ENCODE measurements at regions not wholly inside any gene's neighbourhood (a gene's known extent, or its start where the extent isn't known, plus 50 kb on each side); places are given as distances from the start of the nearest gene placed in this dataset.
"Not testable (repeated sequence)": the region's sequence is repeated elsewhere in the genome, so short reads cannot be mapped to it uniquely, and the experiment has no call there.

GRCh38 chr1:185464777-185465176 lies 147.7 kb upstream of the IVNS1ABP start:
- no peaks in the 10 kb centered on the region for H3K36me3 ChIP-seq
- TF ChIP-seq, protein P1, sequence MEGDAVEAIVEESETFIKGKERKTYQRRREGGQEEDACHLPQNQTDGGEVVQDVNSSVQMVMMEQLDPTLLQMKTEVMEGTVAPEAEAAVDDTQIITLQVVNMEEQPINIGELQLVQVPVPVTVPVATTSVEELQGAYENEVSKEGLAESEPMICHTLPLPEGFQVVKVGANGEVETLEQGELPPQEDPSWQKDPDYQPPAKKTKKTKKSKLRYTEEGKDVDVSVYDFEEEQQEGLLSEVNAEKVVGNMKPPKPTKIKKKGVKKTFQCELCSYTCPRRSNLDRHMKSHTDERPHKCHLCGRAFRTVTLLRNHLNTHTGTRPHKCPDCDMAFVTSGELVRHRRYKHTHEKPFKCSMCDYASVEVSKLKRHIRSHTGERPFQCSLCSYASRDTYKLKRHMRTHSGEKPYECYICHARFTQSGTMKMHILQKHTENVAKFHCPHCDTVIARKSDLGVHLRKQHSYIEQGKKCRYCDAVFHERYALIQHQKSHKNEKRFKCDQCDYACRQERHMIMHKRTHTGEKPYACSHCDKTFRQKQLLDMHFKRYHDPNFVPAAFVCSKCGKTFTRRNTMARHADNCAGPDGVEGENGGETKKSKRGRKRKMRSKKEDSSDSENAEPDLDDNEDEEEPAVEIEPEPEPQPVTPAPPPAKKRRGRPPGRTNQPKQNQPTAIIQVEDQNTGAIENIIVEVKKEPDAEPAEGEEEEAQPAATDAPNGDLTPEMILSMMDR (IDR thresholded peaks at IDR 0.05; ENCODE audit: borderline replicate concordance): no peak
- no peaks in the 10 kb centered on the region for H3K27me3 ChIP-seq (ENCODE audit: low read depth)
- no peak for DNase-seq
- no peak overlapping the region for H3K4me3 ChIP-seq
- H3K27ac ChIP-seq (replicated peaks): no peak overlapping the region
- intact Hi-C loops (cut with micrococcal nuclease): no loop called here
- peaks cover 4% of the 10 kb centered on the region for H3K9me3 ChIP-seq (replicated peaks)
- H3K4me1 ChIP-seq: no peaks in the 10 kb centered on the region

DNA sequence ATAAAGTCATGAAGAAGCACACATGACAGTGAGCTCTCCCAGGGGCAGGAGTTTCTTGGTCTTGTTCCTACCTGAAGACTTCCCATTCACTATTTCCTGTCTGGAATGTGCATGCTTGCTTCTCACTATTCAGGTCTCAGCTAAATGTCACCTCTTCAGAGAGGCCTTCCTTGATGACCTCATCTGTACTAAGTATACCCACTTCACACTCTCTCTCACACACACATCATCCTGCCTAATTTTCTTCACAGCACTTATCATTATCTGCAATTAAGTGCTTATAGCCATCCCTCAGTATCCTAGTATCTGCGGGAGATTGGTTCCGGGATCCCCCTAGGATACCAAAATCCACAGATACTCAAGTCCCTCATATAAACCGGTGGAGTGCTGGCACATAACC lies 146.4 kb upstream of the IVNS1ABP start:
- Histone ChIP-seq H3K27ac (replicated peaks) (no peak overlapping the region), H3K9me3 (replicated peaks) (peaks cover 4% of the 10 kb centered on the region), H3K36me3 (no peaks in the 10 kb centered on the region), H3K27me3 (ENCODE audit: low read depth) (no peaks in the 10 kb centered on the region), H3K4me1 (no peaks in the 10 kb centered on the region), H3K4me3 (no peak overlapping the region)
- TF ChIP-seq, protein P1 (IDR thresholded peaks at IDR 0.05; ENCODE audit: borderline replicate concordance): no peak
- intact Hi-C loops (cut with micrococcal nuclease): no loop called here
- no peak for DNase-seq

DNA sequence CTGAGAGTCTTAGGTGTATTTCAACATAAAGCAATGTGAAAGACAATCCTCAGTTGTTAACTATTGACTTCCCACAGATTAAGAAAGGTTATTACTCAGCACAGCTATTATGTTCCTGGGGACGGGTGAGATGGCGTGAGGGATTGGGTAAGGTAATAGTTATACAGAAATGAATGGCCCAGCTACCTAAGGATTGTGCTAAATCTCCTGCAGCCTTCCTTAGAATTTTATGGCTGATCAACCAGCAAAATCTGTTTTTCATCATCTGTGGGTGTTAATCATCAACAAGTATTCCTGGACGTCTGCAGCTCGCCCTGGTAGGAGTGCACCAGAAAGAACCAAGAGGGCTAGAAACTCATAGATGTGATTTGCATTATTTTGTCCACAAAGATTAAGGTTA lies 146.0 kb upstream of the IVNS1ABP start:
- H3K9me3 ChIP-seq (replicated peaks): peaks cover 4% of the 10 kb centered on the region
- DNase-seq: no peak
- H3K36me3 ChIP-seq: no peaks in the 10 kb centered on the region
- intact Hi-C loops (cut with micrococcal nuclease): no loop called here
- H3K27me3 ChIP-seq (ENCODE audit: low read depth): no peaks in the 10 kb centered on the region
- TF ChIP-seq, protein P1 (IDR thresholded peaks at IDR 0.05; ENCODE audit: borderline replicate concordance): no peak
- H3K27ac ChIP-seq (replicated peaks): no peak overlapping the region
- no peaks in the 10 kb centered on the region for H3K4me1 ChIP-seq
- H3K4me3 ChIP-seq: no peak overlapping the region

DNA sequence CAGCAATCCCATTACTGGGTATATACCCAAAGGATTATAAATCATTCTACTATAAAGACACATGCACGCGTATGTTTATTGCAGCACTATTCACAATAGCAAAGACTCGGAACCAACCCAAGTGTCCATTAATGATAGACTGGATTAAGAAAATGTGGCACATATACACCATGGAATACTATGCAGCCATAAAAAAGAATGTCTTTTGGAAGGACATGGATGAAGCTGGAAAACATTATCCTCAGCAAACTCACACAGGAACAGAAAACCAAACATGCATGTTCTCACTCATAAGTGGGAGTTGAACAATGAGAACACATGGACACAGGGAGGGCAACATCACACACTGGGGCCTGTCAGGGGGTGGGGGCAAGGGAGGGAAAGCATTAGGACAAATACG lies 143.7 kb upstream of the IVNS1ABP start:
- H3K4me1 ChIP-seq; H3K9me3 ChIP-seq (replicated peaks); H3K27me3 ChIP-seq (ENCODE audit: low read depth); H3K4me3 ChIP-seq; H3K27ac ChIP-seq (replicated peaks); H3K36me3 ChIP-seq; DNase-seq; intact Hi-C loops (cut with micrococcal nuclease): not testable (repeated sequence)

- intact Hi-C loops (cut with micrococcal nuclease): no loop called here
- TF ChIP-seq, protein P1 (IDR thresholded peaks at IDR 0.05; ENCODE audit: borderline replicate concordance): no peak
- H3K27me3 ChIP-seq (ENCODE audit: low read depth): no peaks in the 10 kb centered on the region
- DNase-seq: no peak
- H3K36me3 ChIP-seq: no peaks in the 10 kb centered on the region
- H3K4me1 ChIP-seq: no peaks in the 10 kb centered on the region
- H3K4me3 ChIP-seq: no peak overlapping the region
- H3K9me3 ChIP-seq (replicated peaks): peaks cover 4% of the 10 kb centered on the region
- H3K27ac ChIP-seq (replicated peaks): no peak overlapping the region
Observed at GRCh38 chr1:185459141-185459540, 142.1 kb upstream of the IVNS1ABP start.

DNA sequence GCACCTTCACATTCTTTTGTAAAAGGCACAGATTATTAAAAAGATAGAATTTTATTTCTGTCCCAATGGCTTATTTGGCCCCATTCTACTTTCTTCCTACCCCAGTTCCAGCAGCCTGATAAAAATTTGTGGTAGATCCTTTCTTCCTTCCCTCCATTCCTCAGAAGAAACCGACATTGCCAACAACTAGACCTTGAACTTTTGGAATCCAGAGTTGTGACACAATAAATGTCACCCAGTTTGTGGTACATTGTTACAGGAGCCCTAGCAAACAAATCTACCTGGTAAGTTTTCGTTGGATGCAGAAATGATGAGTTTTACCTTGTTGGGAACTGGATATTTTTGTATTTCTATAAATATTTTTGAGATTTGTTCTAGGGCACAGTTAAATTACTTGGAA lies 141.6 kb upstream of the IVNS1ABP start:
- H3K36me3 ChIP-seq: no peaks in the 10 kb centered on the region
- intact Hi-C loops (cut with micrococcal nuclease): no loop called here
- H3K4me3 ChIP-seq: no peak overlapping the region
- no peak for DNase-seq
- peaks cover 4% of the 10 kb centered on the region for H3K9me3 ChIP-seq (replicated peaks)
- no peaks in the 10 kb centered on the region for H3K27me3 ChIP-seq (ENCODE audit: low read depth)
- no peaks in the 10 kb centered on the region for H3K4me1 ChIP-seq
- H3K27ac ChIP-seq (replicated peaks): no peak overlapping the region
- TF ChIP-seq, protein P1 (IDR thresholded peaks at IDR 0.05; ENCODE audit: borderline replicate concordance): no peak
